ENCODE measurements at regions not wholly inside any gene's neighbourhood (a gene's known extent, or its start where the extent isn't known, plus 50 kb on each side); places are given as distances from the start of the nearest gene placed in this dataset.
"Not testable (repeated sequence)": the region's sequence is repeated elsewhere in the genome, so short reads cannot be mapped to it uniquely, and the experiment has no call there.

DNA sequence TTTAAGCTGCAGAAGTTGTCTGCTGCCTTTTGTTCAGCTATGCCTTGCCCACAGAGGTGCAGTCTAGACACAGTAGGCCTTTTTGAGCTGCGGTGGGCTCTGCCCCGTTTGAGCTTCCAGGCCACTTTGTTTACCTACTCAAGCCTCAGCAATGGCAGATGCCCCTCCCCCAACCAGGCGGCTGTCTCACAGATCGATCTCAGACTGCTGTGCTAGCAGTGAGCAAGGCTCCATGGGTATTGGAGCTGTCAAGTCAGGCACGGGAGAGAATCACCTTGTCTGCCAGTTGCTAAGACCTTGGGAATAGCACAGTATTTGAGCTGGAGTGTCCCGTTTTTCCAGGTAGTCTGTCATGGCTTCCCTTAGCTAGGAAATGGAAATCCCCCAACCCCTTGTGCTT lies 587.8 kb upstream of the CLINT1 start:
- WGBS (ENCODE audit: low lambda C conversion rate), result no CpG with 5 or more reads among the region's 6 CpGs
- CTCF ChIA-PET (ENCODE audit: low intra/inter-chr PET ratio, low total read pairs), result not testable (repeated sequence)
- TF ChIP-seq ZFX (CRISPR knock-in tag; IDR thresholded peaks at IDR 0.05; ENCODE audit: low read depth), result peak; percentile 28; the same call in 1 of the 2 replicates
- TF ChIP-seq SKI (IDR thresholded peaks at IDR 0.05; ENCODE audit: partially characterized antibody), result peak; percentile 42
- 0 out of 2 replicates have a peak, but pooled peaks have one; percentile 55 for TF ChIP-seq ZNF564 (CRISPR knock-in tag; IDR thresholded peaks at IDR 0.05)
- 0 out of 2 replicates have a peak, but pooled peaks have one; percentile 16 for TF ChIP-seq JUNB (CRISPR knock-in tag; IDR thresholded peaks at IDR 0.05; ENCODE audit: borderline replicate concordance)
- TF ChIP-seq FOXA3 (CRISPR knock-in tag; IDR thresholded peaks at IDR 0.05), result peak; percentile 49
- TF ChIP-seq ONECUT2 (CRISPR knock-in tag; IDR thresholded peaks at IDR 0.05), result peak; percentile 76; the same call in 1 of the 2 replicates
- TF ChIP-seq ZMYM3 (CRISPR knock-in tag; IDR thresholded peaks at IDR 0.05), result peak; percentile 43; the same call in 1 of the 2 replicates
- TF ChIP-seq, protein P1, sequence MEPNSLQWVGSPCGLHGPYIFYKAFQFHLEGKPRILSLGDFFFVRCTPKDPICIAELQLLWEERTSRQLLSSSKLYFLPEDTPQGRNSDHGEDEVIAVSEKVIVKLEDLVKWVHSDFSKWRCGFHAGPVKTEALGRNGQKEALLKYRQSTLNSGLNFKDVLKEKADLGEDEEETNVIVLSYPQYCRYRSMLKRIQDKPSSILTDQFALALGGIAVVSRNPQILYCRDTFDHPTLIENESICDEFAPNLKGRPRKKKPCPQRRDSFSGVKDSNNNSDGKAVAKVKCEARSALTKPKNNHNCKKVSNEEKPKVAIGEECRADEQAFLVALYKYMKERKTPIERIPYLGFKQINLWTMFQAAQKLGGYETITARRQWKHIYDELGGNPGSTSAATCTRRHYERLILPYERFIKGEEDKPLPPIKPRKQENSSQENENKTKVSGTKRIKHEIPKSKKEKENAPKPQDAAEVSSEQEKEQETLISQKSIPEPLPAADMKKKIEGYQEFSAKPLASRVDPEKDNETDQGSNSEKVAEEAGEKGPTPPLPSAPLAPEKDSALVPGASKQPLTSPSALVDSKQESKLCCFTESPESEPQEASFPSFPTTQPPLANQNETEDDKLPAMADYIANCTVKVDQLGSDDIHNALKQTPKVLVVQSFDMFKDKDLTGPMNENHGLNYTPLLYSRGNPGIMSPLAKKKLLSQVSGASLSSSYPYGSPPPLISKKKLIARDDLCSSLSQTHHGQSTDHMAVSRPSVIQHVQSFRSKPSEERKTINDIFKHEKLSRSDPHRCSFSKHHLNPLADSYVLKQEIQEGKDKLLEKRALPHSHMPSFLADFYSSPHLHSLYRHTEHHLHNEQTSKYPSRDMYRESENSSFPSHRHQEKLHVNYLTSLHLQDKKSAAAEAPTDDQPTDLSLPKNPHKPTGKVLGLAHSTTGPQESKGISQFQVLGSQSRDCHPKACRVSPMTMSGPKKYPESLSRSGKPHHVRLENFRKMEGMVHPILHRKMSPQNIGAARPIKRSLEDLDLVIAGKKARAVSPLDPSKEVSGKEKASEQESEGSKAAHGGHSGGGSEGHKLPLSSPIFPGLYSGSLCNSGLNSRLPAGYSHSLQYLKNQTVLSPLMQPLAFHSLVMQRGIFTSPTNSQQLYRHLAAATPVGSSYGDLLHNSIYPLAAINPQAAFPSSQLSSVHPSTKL (CRISPR knock-in tag; IDR thresholded peaks at IDR 0.05), result peak; percentile 58
- TF ChIP-seq ZNF644 (CRISPR knock-in tag; IDR thresholded peaks at IDR 0.05; ENCODE audit: low read depth), result 0 out of 2 replicates have a peak, but pooled peaks have one; percentile 12
- TF ChIP-seq ZMYM4 (CRISPR knock-in tag; IDR thresholded peaks at IDR 0.05), result peak; percentile 64; the same call in 1 of the 2 replicates
- peak; percentile 24; the same call in 1 of the 2 replicates for TF ChIP-seq KDM5B (CRISPR knock-in tag; IDR thresholded peaks at IDR 0.05; ENCODE audit: borderline replicate concordance)
- peak; percentile 53 for TF ChIP-seq SALL1 (CRISPR knock-in tag; IDR thresholded peaks at IDR 0.05)
- TF ChIP-seq GATAD2A (CRISPR knock-in tag; IDR thresholded peaks at IDR 0.05), result peak; percentile 52
- TF ChIP-seq, protein P2, sequence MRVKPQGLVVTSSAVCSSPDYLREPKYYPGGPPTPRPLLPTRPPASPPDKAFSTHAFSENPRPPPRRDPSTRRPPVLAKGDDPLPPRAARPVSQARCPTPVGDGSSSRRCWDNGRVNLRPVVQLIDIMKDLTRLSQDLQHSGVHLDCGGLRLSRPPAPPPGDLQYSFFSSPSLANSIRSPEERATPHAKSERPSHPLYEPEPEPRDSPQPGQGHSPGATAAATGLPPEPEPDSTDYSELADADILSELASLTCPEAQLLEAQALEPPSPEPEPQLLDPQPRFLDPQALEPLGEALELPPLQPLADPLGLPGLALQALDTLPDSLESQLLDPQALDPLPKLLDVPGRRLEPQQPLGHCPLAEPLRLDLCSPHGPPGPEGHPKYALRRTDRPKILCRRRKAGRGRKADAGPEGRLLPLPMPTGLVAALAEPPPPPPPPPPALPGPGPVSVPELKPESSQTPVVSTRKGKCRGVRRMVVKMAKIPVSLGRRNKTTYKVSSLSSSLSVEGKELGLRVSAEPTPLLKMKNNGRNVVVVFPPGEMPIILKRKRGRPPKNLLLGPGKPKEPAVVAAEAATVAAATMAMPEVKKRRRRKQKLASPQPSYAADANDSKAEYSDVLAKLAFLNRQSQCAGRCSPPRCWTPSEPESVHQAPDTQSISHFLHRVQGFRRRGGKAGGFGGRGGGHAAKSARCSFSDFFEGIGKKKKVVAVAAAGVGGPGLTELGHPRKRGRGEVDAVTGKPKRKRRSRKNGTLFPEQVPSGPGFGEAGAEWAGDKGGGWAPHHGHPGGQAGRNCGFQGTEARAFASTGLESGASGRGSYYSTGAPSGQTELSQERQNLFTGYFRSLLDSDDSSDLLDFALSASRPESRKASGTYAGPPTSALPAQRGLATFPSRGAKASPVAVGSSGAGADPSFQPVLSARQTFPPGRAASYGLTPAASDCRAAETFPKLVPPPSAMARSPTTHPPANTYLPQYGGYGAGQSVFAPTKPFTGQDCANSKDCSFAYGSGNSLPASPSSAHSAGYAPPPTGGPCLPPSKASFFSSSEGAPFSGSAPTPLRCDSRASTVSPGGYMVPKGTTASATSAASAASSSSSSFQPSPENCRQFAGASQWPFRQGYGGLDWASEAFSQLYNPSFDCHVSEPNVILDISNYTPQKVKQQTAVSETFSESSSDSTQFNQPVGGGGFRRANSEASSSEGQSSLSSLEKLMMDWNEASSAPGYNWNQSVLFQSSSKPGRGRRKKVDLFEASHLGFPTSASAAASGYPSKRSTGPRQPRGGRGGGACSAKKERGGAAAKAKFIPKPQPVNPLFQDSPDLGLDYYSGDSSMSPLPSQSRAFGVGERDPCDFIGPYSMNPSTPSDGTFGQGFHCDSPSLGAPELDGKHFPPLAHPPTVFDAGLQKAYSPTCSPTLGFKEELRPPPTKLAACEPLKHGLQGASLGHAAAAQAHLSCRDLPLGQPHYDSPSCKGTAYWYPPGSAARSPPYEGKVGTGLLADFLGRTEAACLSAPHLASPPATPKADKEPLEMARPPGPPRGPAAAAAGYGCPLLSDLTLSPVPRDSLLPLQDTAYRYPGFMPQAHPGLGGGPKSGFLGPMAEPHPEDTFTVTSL (CRISPR knock-in tag; IDR thresholded peaks at IDR 0.05; ENCODE audit: borderline replicate concordance), result peak; percentile 59; the same call in 1 of the 2 replicates

More for the DNA sequence above, 587.8 kb upstream of the CLINT1 start:
- intact Hi-C loops (cut with micrococcal nuclease; ENCODE audit: unreplicated experiment); H3K9ac ChIP-seq (ENCODE audit: insufficient read depth, low read depth, low read length); FAIRE-seq; H4K20me1 ChIP-seq (ENCODE audit: insufficient read depth, low read length); H3K4me3 ChIP-seq (replicated peaks in 1 of 3; ENCODE audit: insufficient read depth in 1 of 3, low read depth in 2 of 3, low read length in 3 of 3); DNase-seq (ENCODE audit: low spot score); ATAC-seq; H3K27me3 ChIP-seq (ENCODE audit: control insufficient read depth in 1 of 2, insufficient read depth in 2 of 2, low read length in 2 of 2); H3K4me1 ChIP-seq (ENCODE audit: insufficient read depth, low read length); POLR2A ChIA-PET; H3K27ac ChIP-seq (ENCODE audit: extremely low read length, insufficient read depth, low read length); BruUV-seq (replicated peaks); in situ Hi-C loops (cut with HindIII; ENCODE audit: extremely low pct_ligation_motif_present, low pct_unique_long_range_greater_than_20kb); H3K79me2 ChIP-seq (ENCODE audit: insufficient read depth, low read length); H3K36me3 ChIP-seq (replicated peaks in 1 of 2; ENCODE audit: control insufficient read depth in 1 of 2, insufficient read depth in 2 of 2, low read length in 2 of 2): not testable (repeated sequence)
- Histone ChIP-seq H3K4me2 (ENCODE audit: low read depth, low read length) (peak overlapping the region; percentile 47; the same call in 1 of the 2 replicates), H2AFZ (ENCODE audit: low read length) (peak overlapping the region; percentile 15), H3K9me3 (ENCODE audit: low read length) (peaks cover 24% of the 10 kb centered on the region; the same call in 1 of the 2 replicates)
